IPS-20b (cell line): ENCODE measurements at regions not wholly inside any gene's neighbourhood (a gene's known extent, or its start where the extent isn't known, plus 50 kb on each side); places are given as distances from the start of the nearest gene placed in this dataset.

Source experiments
- H3K27ac ChIP-seq: one replicate; pipeline ENCODE4 v1.5.1; 2013; ENCODE audit warnings: low read length
- H3K27me3 ChIP-seq: 2 replicates; pipeline ENCODE4 v1.6.1; 2013; ENCODE audit warnings: mild to moderate bottlenecking, low read length, inconsistent platforms; ENCODE audit not compliant: insufficient read depth
- H3K36me3 ChIP-seq: 2 replicates; pipeline ENCODE4 v1.6.1; 2013; ENCODE audit warnings: low read depth, mild to moderate bottlenecking, inconsistent platforms, low read length, moderate library complexity; ENCODE audit not compliant: insufficient read depth
- H3K4me1 ChIP-seq: 2 replicates; pipeline ENCODE4 v1.6.1; 2013; ENCODE audit warnings: mild to moderate bottlenecking, control low read depth, inconsistent platforms, low read length, moderate library complexity; ENCODE audit not compliant: insufficient read depth
- H3K4me3 ChIP-seq: 2 replicates; pipeline ENCODE4 v1.5.1; 2013; ENCODE audit warnings: mild to moderate bottlenecking, low read length, inconsistent platforms
- H3K9ac ChIP-seq: 2 replicates; pipeline ENCODE4 v1.6.1; 2013; ENCODE audit warnings: low read depth, mild to moderate bottlenecking, inconsistent platforms, low read length, moderate library complexity
- H3K9me3 ChIP-seq: 2 replicates; pipeline ENCODE4 v1.6.1; 2013; ENCODE audit warnings: mild to moderate bottlenecking, low read depth, low read length, inconsistent platforms; ENCODE audit not compliant: insufficient read depth

- Histone ChIP-seq H3K36me3 (no peaks in the 10 kb centered on the region), H3K4me1 (no peaks in the 10 kb centered on the region), H3K27ac (no peak overlapping the region), H3K4me3 (no peak overlapping the region), H3K27me3 (no peaks in the 10 kb centered on the region), H3K9me3 (no peaks in the 10 kb centered on the region), H3K9ac (no peak overlapping the region)
Observed at GRCh38 chr12:18906395-18906794, 168.5 kb downstream of the CAPZA3 start.

- Histone ChIP-seq H3K9me3 (0 out of 2 replicates have a peak, but pooled peaks cover 2% of the 10 kb centered on the region), H3K4me1 (no peaks in the 10 kb centered on the region), H3K9ac (no peak overlapping the region), H3K36me3 (no peaks in the 10 kb centered on the region), H3K27ac (no peak overlapping the region), H3K27me3 (no peaks in the 10 kb centered on the region), H3K4me3 (no peak overlapping the region)
Observed at GRCh38 chr12:18907127-18907526, 169.2 kb downstream of the CAPZA3 start.

- 0 out of 2 replicates have a peak, but pooled peaks cover 5% of the 10 kb centered on the region for H3K9me3 ChIP-seq
- H3K4me3 ChIP-seq = no peak overlapping the region
- no peak overlapping the region for H3K27ac ChIP-seq
- no peaks in the 10 kb centered on the region for H3K36me3 ChIP-seq
- no peaks in the 10 kb centered on the region for H3K27me3 ChIP-seq
- no peak overlapping the region for H3K9ac ChIP-seq
- H3K4me1 ChIP-seq = no peaks in the 10 kb centered on the region
Observed at GRCh38 chr12:18907728-18908127, 169.8 kb downstream of the CAPZA3 start.

- Histone ChIP-seq H3K4me1 (no peaks in the 10 kb centered on the region), H3K27me3 (no peaks in the 10 kb centered on the region), H3K27ac (no peak overlapping the region), H3K9ac (no peak overlapping the region), H3K9me3 (0 out of 2 replicates have a peak, but pooled peaks cover 5% of the 10 kb centered on the region), H3K36me3 (no peaks in the 10 kb centered on the region), H3K4me3 (no peak overlapping the region)
Observed at GRCh38 chr12:18908191-18908590, 170.3 kb downstream of the CAPZA3 start.

GRCh38 chr12:18919871-18920511 is 182.1 kb downstream of the CAPZA3 start:
- H3K27ac ChIP-seq = no peak overlapping the region
- H3K4me3 ChIP-seq = no peak overlapping the region
- no peaks in the 10 kb centered on the region for H3K27me3 ChIP-seq
- no peaks in the 10 kb centered on the region for H3K36me3 ChIP-seq
- no peak overlapping the region for H3K9ac ChIP-seq
- no peaks in the 10 kb centered on the region for H3K9me3 ChIP-seq
- peaks cover 8% of the 10 kb centered on the region; the same call in 1 of the 2 replicates for H3K4me1 ChIP-seq

- Histone ChIP-seq H3K9ac (no peak overlapping the region), H3K36me3 (no peaks in the 10 kb centered on the region), H3K4me3 (no peak overlapping the region), H3K9me3 (no peaks in the 10 kb centered on the region), H3K27ac (no peak overlapping the region), H3K4me1 (no peaks in the 10 kb centered on the region), H3K27me3 (no peaks in the 10 kb centered on the region)
Observed at GRCh38 chr12:18922851-18923250, 184.9 kb downstream of the CAPZA3 start.

GRCh38 chr12:18923721-18924120 is 185.8 kb downstream of the CAPZA3 start:
- Histone ChIP-seq H3K36me3 (no peaks in the 10 kb centered on the region), H3K27ac (no peak overlapping the region)

GRCh38 chr12:18926188-18926587 is 188.3 kb downstream of the CAPZA3 start:
- Histone ChIP-seq H3K4me1 (no peaks in the 10 kb centered on the region), H3K36me3 (no peaks in the 10 kb centered on the region)

More at GRCh38 chr12:18923721-18924120, 185.8 kb downstream of the CAPZA3 start:
- Histone ChIP-seq H3K4me1 (no peaks in the 10 kb centered on the region), H3K27me3 (no peaks in the 10 kb centered on the region), H3K9me3 (no peaks in the 10 kb centered on the region), H3K4me3 (no peak overlapping the region), H3K9ac (no peak overlapping the region)

GRCh38 chr12:18932211-18932610 is 194.3 kb downstream of the CAPZA3 start:
- H3K4me3 ChIP-seq = no peak overlapping the region
- H3K9ac ChIP-seq = no peak overlapping the region
- peaks cover 7% of the 10 kb centered on the region for H3K9me3 ChIP-seq
- H3K27me3 ChIP-seq = no peaks in the 10 kb centered on the region
- no peaks in the 10 kb centered on the region for H3K36me3 ChIP-seq
- peaks cover 10% of the 10 kb centered on the region for H3K4me1 ChIP-seq
- no peak overlapping the region for H3K27ac ChIP-seq

More at GRCh38 chr12:18926188-18926587, 188.3 kb downstream of the CAPZA3 start:
- Histone ChIP-seq H3K27ac (no peak overlapping the region), H3K9me3 (peaks cover 7% of the 10 kb centered on the region), H3K9ac (no peak overlapping the region), H3K27me3 (no peaks in the 10 kb centered on the region), H3K4me3 (no peak overlapping the region)

- H3K9ac ChIP-seq = no peak overlapping the region
- H3K4me1 ChIP-seq = peaks cover 10% of the 10 kb centered on the region
- H3K27me3 ChIP-seq = no peaks in the 10 kb centered on the region
- no peaks in the 10 kb centered on the region for H3K36me3 ChIP-seq
- H3K27ac ChIP-seq = no peak overlapping the region
- H3K9me3 ChIP-seq = peaks cover 7% of the 10 kb centered on the region
- H3K4me3 ChIP-seq = no peak overlapping the region
Observed at GRCh38 chr12:18932715-18933114, 194.8 kb downstream of the CAPZA3 start.

- Histone ChIP-seq H3K4me3 (no peak overlapping the region), H3K4me1 (peaks cover 10% of the 10 kb centered on the region), H3K27me3 (no peaks in the 10 kb centered on the region), H3K9me3 (peaks cover 2% of the 10 kb centered on the region), H3K36me3 (no peaks in the 10 kb centered on the region), H3K9ac (no peak overlapping the region), H3K27ac (no peak overlapping the region)
Observed at GRCh38 chr12:18935371-18935965, 194.1 kb upstream of the PLEKHA5 start.

GRCh38 chr12:18939051-18939450 is 190.5 kb upstream of the PLEKHA5 start:
- H3K9me3 ChIP-seq = no peaks in the 10 kb centered on the region
- no peaks in the 10 kb centered on the region for H3K36me3 ChIP-seq
- H3K27ac ChIP-seq = no peak overlapping the region
- no peak overlapping the region for H3K4me3 ChIP-seq
- peaks cover 10% of the 10 kb centered on the region for H3K4me1 ChIP-seq
- H3K27me3 ChIP-seq = no peaks in the 10 kb centered on the region
- H3K9ac ChIP-seq = no peak overlapping the region
